ENCODE measurements at regions not wholly inside any gene's neighbourhood (a gene's known extent, or its start where the extent isn't known, plus 50 kb on each side); places are given as distances from the start of the nearest gene placed in this dataset.

DNA sequence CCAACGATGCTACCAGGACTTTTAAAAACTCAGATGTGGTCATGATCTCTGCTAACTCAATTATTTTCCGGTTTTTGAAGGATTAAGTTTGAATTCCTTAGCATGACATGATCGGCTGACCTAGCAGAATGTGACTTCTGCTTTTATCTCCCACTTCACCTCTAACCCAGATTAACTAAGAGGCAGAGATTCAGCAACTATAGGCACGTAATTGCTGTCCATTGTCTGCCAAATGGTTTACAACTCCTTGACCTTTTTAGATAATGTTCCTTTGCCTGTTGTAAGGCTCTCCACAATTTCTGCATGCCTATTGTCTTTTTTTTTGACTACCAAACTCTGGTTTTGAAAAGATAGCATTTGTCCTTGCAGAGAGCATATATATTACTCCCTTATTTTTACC, 268.2 kb downstream of the BRINP1 start:
- no peaks in the 10 kb centered on the region for H3K36me3 ChIP-seq (ENCODE audit: control insufficient read depth, insufficient read depth, low read length)
- H3K9me3 ChIP-seq (ENCODE audit: control insufficient read depth in 2 of 2, low read length in 2 of 2): no peaks in the 10 kb centered on the region
- no peaks in the 10 kb centered on the region for H3K27me3 ChIP-seq (ENCODE audit: control insufficient read depth, insufficient read depth, low read length)
- no peaks in the 10 kb centered on the region for H3K27me3 Mint-ChIP-seq
- H3K4me3 ChIP-seq (ENCODE audit: low read depth, low read length): no peak overlapping the region
- H3K4me1 ChIP-seq (ENCODE audit: control insufficient read depth, insufficient read depth, low read length, poor library complexity, severe bottlenecking): no peaks in the 10 kb centered on the region
- ATAC-seq (ENCODE audit: low read depth in 2 of 2) (no peak), DNase-seq (no peak)
- no peak overlapping the region for H3K4me3 Mint-ChIP-seq
- H3K27ac ChIP-seq (ENCODE audit: insufficient read depth, low read length, poor library complexity, severe bottlenecking): no peak overlapping the region
- no peak overlapping the region for H3K27ac Mint-ChIP-seq
- H3K4me1 Mint-ChIP-seq: no peaks in the 10 kb centered on the region
- peaks cover 0 to 9% (median 1%) of the 10 kb centered on the region in 7 donors for H3K9me3 Mint-ChIP-seq
- H3K36me3 Mint-ChIP-seq: no peaks in the 10 kb centered on the region

DNA sequence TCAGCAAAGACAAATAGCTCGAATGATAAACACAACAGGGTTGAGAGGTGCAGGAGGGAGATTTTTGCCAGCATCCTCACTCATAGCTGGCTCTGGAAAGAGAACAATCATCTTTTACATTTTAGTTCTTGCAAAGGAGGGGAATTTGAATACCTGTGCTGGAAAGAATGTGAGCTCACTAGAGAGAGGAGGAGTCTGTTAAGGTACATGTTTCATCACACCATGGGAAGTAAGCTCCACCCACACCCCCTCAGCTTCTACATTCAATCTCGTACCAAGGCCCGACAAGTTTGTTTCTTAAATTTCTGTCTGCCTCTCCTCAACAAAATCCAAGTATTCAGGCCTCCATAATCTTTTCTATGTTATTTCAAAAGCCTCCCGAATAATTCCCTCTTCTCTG, 254.6 kb downstream of the BRINP1 start:
- no peaks in the 10 kb centered on the region for H3K36me3 Mint-ChIP-seq
- H3K27ac Mint-ChIP-seq: no peak overlapping the region
- H3K4me1 ChIP-seq (ENCODE audit: control insufficient read depth, insufficient read depth, low read length, poor library complexity, severe bottlenecking): no peaks in the 10 kb centered on the region
- no peak for ATAC-seq (ENCODE audit: low read depth in 2 of 2)
- H3K36me3 ChIP-seq (ENCODE audit: control insufficient read depth, insufficient read depth, low read length): no peaks in the 10 kb centered on the region
- no peaks in the 10 kb centered on the region for H3K4me1 Mint-ChIP-seq
- no peak overlapping the region for H3K4me3 ChIP-seq (ENCODE audit: low read depth, low read length)
- no peak overlapping the region for H3K27ac ChIP-seq (ENCODE audit: insufficient read depth, low read length, poor library complexity, severe bottlenecking)
- no peak for DNase-seq
- no peaks in the 10 kb centered on the region for H3K27me3 ChIP-seq (ENCODE audit: control insufficient read depth, insufficient read depth, low read length)
- no peak overlapping the region for H3K4me3 Mint-ChIP-seq
- peaks cover 0 to 10% (median 6%) of the 10 kb centered on the region in 7 donors for H3K9me3 Mint-ChIP-seq
- no peaks in the 10 kb centered on the region for H3K27me3 Mint-ChIP-seq
- peaks cover 0 to 3% of the 10 kb centered on the region in 2 experiments for H3K9me3 ChIP-seq (ENCODE audit: control insufficient read depth in 2 of 2, low read length in 2 of 2)
